Neural cell (in vitro differentiated cells): ENCODE measurements at regions not wholly inside any gene's neighbourhood (a gene's known extent, or its start where the extent isn't known, plus 50 kb on each side); places are given as distances from the start of the nearest gene placed in this dataset.

Source experiments
- CTCF ChIP-seq: fragments of 450-650 bp; IDR thresholded peaks from 2 replicates; pipeline ENCODE4 v1.5.1; 2014; ENCODE audit warnings: antibody characterized with exemption, mild to moderate bottlenecking, moderate library complexity; ENCODE audit not compliant: poor library complexity, severe bottlenecking
- POLR2AphosphoS5 ChIP-seq: IDR thresholded peaks from 2 replicates; pipeline ENCODE4 v1.6.1; 2012
- REST ChIP-seq: IDR thresholded peaks from 2 replicates; pipeline ENCODE4 v1.6.1; 2012; ENCODE audit warnings: borderline replicate concordance

DNA sequence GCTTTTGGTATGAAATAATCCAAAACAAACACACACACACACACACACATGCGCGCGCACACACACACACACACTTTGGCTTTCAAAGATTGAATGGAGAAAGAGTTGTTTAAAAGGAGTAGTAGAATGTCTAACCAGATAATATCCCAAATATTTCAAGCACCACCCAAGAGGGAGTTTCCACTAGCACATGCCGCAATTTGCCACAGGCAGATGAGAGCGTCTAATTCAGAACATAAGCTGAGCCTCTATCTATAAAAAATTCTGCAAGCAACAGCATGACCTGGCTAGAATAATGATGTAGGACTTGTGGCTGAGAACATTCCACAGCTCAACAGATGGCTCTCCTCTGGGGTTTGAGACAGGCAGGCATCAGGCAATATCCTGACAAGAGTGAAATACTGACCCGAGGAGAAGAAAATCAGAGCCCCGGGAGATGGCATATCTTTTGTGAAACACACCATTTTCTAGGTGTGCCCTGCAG lies 302.5 kb upstream of the GADL1 start:
- TF ChIP-seq POLR2AphosphoS5 (no peak), CTCF (no peak), REST (no peak)
